ENCODE measurements at regions not wholly inside any gene's neighbourhood (a gene's known extent, or its start where the extent isn't known, plus 50 kb on each side); places are given as distances from the start of the nearest gene placed in this dataset.

DNA sequence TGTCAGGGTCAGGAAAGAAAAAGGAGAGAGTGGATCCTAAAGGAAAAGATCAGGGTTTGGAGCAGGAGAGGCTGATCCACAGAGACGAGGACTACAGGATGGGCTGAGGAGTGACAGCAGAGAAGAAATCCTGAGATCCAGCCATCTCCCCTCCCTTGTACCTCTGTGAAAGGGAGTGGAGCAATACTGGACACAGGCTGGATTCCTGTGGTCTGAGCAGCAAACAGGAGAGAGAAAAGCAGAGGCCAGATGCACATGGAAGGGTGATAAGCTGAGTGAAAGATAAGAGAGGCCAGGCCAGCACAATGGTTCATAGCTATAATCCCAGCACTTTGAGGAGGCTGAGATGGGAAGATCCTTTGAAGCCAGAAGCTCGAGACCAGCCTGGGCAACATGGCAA, 472.1 kb upstream of the TSHZ3 start:
- TF ChIP-seq ZNF70 (CRISPR knock-in tag; IDR thresholded peaks at IDR 0.05) (no peak), ESRRG (CRISPR knock-in tag; IDR thresholded peaks at IDR 0.05) (no peak), ZNF565 (CRISPR knock-in tag; conservative IDR thresholded peaks at IDR 0.05; ENCODE audit: low read depth) (no peak), ZFP3 (CRISPR knock-in tag; IDR thresholded peaks at IDR 0.05) (no peak), ARNTL (CRISPR knock-in tag; IDR thresholded peaks at IDR 0.05; ENCODE audit: borderline replicate concordance, low read depth) (no peak), BACH2 (CRISPR knock-in tag; IDR thresholded peaks at IDR 0.05; ENCODE audit: borderline replicate concordance) (no peak), TCF4 (CRISPR knock-in tag; IDR thresholded peaks at IDR 0.05; ENCODE audit: borderline replicate concordance) (no peak)
- ATAC-seq, result no peak

DNA sequence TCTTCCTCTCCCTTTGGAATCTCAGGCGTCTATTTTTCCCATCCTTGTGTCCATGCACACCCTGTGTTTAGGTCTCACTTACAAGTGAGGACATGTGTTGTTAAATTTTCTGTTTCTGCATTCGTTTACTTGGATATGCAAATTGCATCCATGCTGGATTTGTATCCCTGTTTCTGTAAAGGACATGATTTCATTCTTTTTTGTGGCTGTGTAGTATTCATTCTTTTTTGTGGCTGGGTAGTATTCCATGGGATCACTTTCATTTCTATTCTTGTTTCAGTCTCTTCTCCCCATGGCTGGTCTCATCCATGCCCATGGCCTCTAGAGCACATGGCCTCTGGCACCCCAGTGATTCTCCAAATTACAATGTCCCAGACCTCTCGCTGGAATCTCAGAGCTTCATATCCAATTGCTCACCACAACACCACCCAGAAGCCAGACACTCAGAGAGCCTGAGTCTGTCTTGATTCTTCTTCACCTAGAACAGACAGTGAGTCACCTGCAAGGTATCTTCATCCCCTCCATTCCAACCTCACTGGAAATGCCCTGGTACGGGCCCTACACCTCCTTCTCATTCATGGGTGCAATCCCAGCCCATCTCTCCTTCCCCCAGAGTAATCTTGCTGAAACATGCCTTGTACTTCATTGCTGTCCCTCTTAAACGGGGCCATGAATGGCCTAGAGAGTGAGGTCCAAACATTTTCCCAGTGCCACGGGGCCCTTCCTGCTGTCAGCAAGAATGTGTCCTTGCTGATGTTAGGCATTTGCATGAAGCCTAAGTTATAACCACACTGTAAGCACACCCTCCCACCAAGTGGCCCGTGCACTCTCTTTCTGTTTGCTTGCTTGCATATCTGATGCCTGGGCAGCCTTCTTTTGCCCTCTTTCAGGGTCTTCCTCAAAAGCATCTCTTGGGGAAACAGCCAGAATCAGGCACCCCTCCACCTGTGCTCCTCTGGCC, 476.2 kb upstream of the TSHZ3 start:
- ATAC-seq, result no peak
- TF ChIP-seq CSDC2 (CRISPR knock-in tag; IDR thresholded peaks at IDR 0.05), result no peak
- TF ChIP-seq ZNF565 (CRISPR knock-in tag; conservative IDR thresholded peaks at IDR 0.05; ENCODE audit: low read depth), result no peak
- TF ChIP-seq ZFP30 (CRISPR knock-in tag; IDR thresholded peaks at IDR 0.05), result no peak
- TF ChIP-seq BACH2 (CRISPR knock-in tag; IDR thresholded peaks at IDR 0.05; ENCODE audit: borderline replicate concordance), result no peak
- no peak for TF ChIP-seq OSR1 (CRISPR knock-in tag; IDR thresholded peaks at IDR 0.05)

DNA sequence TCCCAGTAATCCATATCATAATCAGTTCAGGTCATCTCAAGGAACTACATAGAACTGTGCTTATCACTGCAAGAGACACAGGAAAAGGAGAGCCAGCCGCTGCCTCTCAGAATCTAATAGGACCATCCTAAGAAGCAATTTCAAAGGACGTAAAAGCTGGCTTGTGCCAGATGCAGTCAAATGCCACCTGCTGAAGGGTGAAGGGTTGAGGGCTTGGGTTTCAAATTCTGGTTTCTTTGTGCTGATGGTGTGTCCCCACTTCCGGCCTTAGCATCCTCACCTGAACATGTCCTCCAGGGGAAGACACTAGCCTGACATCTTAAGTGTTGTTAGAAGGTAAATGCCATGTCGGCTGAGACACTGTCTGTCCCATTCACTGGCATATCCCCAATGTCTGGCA, 477.1 kb upstream of the TSHZ3 start:
- TF ChIP-seq ESRRG (CRISPR knock-in tag; IDR thresholded peaks at IDR 0.05) (no peak), BACH2 (CRISPR knock-in tag; IDR thresholded peaks at IDR 0.05; ENCODE audit: borderline replicate concordance) (no peak), ZFP30 (CRISPR knock-in tag; IDR thresholded peaks at IDR 0.05) (no peak), ZNF70 (CRISPR knock-in tag; IDR thresholded peaks at IDR 0.05) (no peak), ZC3H10 (CRISPR knock-in tag; IDR thresholded peaks at IDR 0.05) (no peak), ZFP3 (CRISPR knock-in tag; IDR thresholded peaks at IDR 0.05) (no peak), CSDC2 (CRISPR knock-in tag; IDR thresholded peaks at IDR 0.05) (no peak), GLIS3 (CRISPR knock-in tag; IDR thresholded peaks at IDR 0.05) (no peak), ARNTL (CRISPR knock-in tag; IDR thresholded peaks at IDR 0.05; ENCODE audit: borderline replicate concordance, low read depth) (no peak), ISL1 (CRISPR knock-in tag; IDR thresholded peaks at IDR 0.05) (no peak), ZNF8 (CRISPR knock-in tag; IDR thresholded peaks at IDR 0.05) (no peak), OSR1 (CRISPR knock-in tag; IDR thresholded peaks at IDR 0.05) (no peak), ZNF565 (CRISPR knock-in tag; conservative IDR thresholded peaks at IDR 0.05; ENCODE audit: low read depth) (no peak)
- TF ChIP-seq, protein P1, sequence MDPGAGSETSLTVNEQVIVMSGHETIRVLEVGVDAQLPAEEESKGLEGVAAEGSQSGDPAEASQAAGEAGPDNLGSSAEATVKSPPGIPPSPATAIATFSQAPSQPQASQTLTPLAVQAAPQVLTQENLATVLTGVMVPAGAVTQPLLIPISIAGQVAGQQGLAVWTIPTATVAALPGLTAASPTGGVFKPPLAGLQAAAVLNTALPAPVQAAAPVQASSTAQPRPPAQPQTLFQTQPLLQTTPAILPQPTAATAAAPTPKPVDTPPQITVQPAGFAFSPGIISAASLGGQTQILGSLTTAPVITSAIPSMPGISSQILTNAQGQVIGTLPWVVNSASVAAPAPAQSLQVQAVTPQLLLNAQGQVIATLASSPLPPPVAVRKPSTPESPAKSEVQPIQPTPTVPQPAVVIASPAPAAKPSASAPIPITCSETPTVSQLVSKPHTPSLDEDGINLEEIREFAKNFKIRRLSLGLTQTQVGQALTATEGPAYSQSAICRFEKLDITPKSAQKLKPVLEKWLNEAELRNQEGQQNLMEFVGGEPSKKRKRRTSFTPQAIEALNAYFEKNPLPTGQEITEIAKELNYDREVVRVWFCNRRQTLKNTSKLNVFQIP (CRISPR knock-in tag; IDR thresholded peaks at IDR 0.05; ENCODE audit: borderline replicate concordance, low read depth), result no peak
- TF ChIP-seq, protein P2, sequence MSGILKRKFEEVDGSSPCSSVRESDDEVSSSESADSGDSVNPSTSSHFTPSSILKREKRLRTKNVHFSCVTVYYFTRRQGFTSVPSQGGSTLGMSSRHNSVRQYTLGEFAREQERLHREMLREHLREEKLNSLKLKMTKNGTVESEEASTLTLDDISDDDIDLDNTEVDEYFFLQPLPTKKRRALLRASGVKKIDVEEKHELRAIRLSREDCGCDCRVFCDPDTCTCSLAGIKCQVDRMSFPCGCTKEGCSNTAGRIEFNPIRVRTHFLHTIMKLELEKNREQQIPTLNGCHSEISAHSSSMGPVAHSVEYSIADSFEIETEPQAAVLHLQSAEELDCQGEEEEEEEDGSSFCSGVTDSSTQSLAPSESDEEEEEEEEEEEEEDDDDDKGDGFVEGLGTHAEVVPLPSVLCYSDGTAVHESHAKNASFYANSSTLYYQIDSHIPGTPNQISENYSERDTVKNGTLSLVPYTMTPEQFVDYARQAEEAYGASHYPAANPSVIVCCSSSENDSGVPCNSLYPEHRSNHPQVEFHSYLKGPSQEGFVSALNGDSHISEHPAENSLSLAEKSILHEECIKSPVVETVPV (CRISPR knock-in tag; IDR thresholded peaks at IDR 0.05), result no peak
- TF ChIP-seq, protein P3, sequence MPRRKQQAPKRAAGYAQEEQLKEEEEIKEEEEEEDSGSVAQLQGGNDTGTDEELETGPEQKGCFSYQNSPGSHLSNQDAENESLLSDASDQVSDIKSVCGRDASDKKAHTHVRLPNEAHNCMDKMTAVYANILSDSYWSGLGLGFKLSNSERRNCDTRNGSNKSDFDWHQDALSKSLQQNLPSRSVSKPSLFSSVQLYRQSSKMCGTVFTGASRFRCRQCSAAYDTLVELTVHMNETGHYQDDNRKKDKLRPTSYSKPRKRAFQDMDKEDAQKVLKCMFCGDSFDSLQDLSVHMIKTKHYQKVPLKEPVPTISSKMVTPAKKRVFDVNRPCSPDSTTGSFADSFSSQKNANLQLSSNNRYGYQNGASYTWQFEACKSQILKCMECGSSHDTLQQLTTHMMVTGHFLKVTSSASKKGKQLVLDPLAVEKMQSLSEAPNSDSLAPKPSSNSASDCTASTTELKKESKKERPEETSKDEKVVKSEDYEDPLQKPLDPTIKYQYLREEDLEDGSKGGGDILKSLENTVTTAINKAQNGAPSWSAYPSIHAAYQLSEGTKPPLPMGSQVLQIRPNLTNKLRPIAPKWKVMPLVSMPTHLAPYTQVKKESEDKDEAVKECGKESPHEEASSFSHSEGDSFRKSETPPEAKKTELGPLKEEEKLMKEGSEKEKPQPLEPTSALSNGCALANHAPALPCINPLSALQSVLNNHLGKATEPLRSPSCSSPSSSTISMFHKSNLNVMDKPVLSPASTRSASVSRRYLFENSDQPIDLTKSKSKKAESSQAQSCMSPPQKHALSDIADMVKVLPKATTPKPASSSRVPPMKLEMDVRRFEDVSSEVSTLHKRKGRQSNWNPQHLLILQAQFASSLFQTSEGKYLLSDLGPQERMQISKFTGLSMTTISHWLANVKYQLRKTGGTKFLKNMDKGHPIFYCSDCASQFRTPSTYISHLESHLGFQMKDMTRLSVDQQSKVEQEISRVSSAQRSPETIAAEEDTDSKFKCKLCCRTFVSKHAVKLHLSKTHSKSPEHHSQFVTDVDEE (CRISPR knock-in tag; IDR thresholded peaks at IDR 0.05), result no peak
- no peak for ATAC-seq

DNA sequence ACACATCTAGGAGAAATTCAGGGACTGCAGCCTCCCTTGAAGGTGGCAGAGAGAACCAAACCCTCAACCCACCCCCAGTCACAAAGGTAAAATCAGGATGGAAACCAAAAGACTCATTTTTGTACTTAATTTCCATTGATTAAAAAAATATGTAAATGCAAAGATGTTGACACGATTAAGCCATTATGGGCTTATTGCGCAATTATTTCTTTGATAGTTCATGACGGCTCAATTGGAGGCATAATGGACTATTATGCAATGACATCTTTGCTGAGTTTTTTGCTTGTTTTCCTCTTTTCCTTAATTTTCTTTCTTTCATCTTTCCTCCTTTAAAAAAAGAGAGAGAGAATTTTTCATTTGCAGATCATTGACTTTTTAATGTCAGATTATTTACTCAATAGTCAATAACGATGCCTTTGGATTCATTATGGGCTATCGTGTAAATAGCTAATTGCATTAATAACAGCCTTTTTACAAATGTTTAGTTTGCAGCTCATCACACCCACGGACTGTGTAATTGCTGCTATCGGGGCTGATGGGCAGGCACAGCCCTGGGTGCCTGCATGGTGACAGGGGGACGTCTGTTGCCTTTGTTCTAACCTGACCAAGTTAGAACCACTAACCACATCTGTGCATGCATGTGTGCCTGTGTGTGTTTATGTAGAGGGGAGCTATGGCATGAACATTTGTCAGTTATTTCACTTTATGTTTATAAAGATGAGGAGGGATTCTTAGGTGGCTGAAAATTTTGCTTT, 482.4 kb upstream of the TSHZ3 start:
- TF ChIP-seq GLIS3 (CRISPR knock-in tag; IDR thresholded peaks at IDR 0.05) (no peak), ZFP30 (CRISPR knock-in tag; IDR thresholded peaks at IDR 0.05) (no peak), TOX (CRISPR knock-in tag; IDR thresholded peaks at IDR 0.05; ENCODE audit: borderline replicate concordance) (no peak)
- no peak for ATAC-seq
